Activated T-cell treated with anti-CD3 and anti-CD28 coated beads, Interleukin-2, amount 50 U/mL, for 48 hours (primary cell): ENCODE measurements at regions not wholly inside any gene's neighbourhood (a gene's known extent, or its start where the extent isn't known, plus 50 kb on each side); places are given as distances from the start of the nearest gene placed in this dataset.
"Not testable (repeated sequence)": the region's sequence is repeated elsewhere in the genome, so short reads cannot be mapped to it uniquely, and the experiment has no call there.

Source experiments
- DNase-seq, 2 experiments: peaks; one replicate each; pipeline ENCODE4 v3.0.0-alpha.2; 2020

DNA sequence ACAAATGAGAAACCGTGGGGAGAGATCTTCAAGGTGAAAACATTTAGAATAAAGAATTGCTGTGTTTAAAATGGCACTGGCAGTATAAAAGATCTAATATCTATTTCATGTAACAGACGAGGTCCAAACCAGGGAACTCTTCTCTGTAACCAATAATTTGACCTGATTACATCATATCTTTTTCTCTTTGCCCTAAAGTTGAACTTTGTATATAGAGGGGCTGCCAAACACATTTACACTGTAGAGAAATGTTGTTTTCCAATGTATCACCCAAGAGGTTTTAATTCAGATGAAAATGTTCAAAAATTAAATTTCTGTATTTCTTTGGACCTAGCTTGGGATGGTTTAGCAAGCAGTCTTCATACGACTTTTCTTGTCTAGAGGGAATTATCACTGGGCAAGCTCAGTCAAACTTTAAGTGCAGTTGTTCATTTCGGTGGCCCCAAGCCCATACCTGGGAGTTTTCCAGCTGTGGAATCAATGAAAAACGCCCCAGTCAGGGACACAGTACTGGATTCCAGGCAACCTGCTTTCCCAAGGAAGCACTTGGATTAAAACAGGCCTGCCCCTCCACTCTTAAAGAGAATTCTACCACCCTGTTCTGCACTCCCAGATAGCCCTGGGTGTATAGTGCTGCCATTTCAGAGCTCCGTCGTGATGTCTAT lies 208.5 kb upstream of the FN1 start:
- no peak for DNase-seq

DNA sequence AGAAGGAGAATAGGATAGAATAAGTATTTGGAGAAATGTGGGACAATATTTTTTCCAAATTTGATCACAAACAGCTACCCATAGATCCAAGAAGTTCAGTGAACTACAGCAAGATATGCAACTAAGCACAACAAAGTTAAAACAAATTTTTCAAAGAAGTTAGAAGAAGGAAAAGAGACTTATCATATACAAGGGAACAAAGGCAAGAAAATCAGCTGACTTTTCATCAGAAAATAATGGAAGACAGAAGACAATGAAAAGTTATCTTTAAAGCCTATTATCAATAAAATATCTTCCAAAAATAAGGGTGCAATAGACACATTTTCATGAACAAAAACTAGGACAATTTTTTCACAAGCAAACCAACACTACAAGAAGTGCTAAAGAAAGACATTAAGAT lies 202.8 kb upstream of the FN1 start:
- DNase-seq = no peak

DNA sequence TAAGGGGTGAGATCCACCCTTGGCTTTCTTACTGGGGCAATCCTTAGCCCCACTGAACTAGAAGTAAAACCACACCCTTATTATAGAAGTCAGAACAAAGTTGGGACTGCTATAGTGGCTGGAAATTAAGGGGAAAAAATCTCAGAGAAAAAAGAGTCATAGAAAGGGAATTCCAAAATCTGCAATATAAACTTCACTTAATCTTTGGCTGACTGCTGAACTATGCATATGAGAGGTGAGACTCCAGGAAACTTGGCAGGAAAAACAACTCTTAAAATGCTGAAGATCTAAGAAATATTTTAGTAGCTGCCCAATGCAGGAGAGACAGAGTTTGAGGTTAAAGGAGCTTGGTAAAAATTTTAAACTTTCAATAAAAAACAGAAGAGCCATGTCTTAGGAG lies 201.8 kb upstream of the FN1 start:
- no peak for DNase-seq

DNA sequence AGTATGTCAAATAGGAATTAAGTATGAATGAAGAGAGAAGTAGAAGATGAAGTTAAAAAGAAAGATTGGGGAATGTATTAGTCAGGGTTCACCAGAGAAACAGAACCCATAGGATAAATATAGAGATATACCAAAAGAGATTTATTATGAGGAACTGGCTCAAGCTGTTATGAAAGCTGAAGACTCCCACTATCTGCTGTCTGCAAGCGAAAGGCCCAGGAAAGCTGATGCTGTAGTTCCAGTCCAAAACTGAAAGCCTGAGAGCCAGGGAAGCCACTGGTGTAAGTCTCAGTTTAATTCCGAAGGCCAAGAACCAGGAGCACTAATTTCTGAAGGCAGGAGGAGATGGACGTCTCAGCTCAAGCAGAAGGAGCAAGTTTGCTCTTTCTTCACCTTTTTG lies 200.9 kb upstream of the FN1 start:
- no peak for DNase-seq

DNA sequence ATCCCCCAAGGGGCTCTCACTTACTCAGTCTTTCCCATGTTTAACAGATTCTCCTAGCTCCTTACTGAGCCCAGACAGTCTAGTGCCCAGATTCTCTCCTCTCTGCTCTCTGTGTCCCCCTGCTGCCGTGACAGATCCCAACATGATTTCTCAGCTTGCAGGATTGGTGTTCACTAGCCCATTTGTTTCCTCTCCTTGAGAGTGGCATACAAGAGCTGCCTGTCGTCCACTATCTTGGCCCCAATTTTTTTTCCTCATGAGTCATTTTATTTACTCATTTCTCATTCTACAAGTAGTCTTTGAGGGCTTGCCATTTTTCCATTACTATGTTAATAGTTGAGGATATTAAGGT lies 199.9 kb upstream of the FN1 start:
- DNase-seq = no peak

DNA sequence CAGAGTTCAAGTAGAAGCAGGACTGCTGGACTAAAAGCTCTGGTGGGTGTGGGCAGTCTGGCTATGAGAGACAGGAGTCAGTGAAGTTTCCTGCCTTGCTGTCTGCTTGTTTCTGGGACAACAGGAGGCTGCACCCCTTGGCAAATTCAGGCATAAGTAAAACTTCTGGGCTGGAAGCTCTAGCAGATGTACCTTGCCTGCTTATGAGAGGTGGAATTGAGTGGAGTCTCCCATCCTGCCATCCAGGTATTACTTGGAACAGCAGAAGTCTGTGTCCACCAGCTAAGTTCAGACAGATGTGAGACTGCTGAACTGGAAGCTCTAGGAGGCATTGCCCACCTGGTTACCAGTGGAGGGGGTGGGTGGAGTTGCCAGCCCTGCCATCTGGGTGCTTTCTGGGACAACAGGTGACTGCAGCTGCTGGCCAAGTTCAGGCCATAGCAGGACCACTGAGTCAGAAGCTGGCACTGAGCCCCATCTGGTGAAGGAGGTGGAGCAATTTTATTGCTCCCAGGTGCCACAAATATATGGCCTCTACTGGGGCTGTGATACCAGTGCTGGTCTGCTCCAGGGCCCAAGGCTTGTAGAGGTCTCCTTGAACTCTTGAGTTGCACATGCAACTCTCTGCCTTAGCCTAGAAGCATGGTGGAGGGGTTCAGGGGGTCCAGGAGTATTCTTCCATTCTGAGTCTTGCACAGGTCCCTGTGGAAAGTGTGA lies 199.4 kb upstream of the FN1 start:
- no peak for DNase-seq

DNA sequence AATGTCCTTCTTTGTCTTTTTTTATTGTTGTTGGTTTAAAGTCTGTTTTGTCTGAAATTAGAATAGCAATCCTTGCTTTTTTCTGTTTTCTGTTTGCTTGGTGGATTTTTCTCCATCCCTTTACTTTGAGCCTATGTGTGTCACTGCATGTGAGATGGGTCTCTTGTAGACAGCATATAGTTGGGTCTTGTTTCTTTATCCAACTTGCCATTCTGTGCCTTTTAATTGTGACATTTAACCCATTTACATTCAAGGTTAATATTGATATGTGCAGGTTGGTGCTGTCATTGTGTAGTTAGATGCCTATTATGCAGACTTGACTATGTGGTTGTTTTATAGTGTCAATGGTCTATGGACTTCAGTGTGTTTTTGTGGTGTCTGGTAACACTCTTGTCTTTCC lies 197.5 kb upstream of the FN1 start:
- DNase-seq = no peak

DNA sequence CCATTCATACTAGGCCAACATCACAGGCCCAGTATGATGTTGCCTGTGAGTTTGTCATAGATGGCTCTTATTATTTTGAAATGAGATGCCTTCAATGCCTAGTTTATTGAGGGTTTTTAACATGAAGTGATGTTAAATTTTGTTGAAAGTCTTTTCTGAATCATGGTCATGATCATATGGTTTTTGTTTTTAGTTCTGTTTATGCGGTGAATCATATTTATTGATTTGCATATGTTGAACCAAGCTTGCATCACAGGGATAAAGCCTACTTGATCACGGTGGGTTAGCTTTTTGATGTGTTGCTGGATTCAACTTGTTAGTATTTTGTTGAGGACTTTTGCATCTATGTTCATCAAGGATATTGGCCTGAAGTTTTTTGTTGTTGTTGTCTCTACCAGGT lies 195.8 kb upstream of the FN1 start:
- no peak for DNase-seq

DNA sequence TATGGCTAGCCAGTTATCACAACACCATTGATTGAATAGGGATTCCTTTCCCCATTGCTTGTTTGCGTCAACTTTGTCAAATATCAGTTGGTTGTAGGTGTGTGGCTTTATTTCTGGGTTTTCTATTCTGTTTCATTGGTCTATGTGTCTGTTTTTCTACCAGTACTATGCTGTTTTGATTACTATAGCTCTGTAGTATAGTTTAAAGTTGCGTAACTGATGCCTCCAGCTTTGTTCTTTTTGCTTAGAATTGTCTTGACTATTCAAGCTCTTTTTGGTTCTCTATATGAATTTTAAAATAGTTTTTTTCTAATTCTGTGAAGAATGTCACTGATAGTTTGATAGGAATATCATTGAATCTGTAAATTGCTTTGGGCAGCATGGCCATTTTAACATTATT lies 194.9 kb upstream of the FN1 start:
- DNase-seq = not testable (repeated sequence)

DNA sequence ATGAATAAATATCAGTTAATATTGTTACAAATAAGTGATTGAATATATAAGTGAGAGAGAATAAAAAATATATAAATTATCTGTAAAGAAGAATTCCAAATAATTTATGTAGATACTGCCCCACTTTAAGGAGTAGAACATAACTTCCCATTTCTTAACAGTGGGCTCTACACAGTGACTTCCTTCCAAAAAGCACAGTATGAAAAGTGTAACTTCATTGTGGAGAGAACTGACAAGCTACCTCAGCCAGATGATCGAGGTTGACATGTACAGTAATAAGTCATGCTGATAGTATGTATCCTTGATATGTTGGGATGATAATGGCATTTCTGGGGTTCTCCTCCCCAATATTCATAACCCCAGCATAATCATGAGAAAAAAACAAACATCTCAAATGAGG lies 191.9 kb upstream of the FN1 start:
- DNase-seq = no peak

DNA sequence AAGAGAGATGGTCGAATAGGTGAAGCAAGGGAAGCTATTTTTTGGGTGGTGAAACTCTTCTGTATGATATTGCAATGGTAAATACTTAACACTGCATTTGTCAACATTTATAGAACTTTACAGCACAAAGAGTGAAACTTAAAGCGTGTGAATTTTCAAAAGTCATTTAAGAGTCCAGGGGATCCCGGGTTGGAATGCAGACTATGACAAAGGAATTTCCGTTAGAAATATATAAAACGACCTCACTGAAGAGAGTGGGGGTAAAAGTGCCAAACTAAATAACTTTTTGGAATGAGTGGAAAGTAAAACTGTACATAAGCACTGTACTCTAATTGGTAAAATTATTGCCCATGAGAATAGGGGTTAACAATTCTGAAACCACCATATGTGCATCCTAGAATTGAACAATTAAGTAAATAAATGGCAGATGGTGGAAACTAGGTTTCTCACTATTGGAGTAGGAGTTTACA lies 191.0 kb upstream of the FN1 start:
- DNase-seq = no peak

DNA sequence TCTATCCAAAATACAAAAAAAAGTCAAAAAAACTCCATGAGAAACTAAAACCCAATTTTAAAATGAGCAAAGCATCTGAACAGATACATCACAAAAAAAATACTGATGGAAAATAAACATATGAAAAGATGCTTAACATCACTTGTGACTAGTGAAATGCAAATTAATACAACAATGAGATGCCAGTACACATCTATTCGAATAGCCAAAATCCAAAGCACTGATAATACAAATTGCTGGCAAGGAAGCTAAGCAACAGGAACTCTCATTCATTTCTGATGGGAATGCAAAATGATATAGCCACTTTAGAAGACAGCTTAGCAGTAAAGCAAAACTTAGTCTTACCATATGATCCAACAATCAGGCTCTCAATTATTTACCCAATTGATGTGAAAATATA lies 190.2 kb upstream of the FN1 start:
- DNase-seq = no peak

DNA sequence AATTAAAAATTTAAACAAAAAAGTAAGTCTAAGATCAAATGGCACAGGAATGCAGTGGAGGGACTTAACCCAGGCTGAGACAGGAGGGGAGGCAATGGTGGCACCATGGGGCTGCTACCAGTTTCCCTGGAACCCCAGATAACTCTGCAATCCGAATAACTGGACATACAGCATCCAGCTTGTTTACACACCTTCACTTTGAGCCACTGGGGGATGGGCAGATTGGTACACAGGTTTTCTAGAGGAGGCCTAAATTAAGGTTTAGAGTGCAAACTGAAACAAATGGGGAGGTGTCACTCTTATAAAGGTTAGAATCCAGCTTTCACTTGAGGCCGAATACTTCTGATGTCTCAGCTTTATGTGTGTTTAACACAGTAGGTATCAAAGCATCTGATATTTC lies 189.3 kb upstream of the FN1 start:
- DNase-seq = no peak

DNA sequence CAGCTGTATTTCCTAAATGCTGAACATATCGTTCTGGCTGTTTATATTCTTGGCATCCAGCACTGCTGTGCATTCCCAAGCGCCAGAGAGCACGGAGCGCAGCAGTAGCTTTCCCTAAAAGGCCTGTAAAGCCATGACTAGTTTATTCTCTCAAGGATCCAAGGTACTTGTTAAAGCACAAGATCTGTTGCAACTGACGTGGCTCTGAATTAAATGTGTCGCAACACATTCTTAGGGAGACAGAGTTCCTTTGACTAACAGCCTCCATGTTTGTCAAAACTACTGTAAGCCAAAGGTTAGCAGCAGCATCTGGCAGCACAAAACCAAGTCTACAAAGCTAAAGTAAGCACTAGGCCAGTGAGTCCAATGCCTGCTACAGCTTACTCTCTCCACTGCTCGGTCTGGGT lies 188.6 kb upstream of the FN1 start:
- DNase-seq = no peak

DNA sequence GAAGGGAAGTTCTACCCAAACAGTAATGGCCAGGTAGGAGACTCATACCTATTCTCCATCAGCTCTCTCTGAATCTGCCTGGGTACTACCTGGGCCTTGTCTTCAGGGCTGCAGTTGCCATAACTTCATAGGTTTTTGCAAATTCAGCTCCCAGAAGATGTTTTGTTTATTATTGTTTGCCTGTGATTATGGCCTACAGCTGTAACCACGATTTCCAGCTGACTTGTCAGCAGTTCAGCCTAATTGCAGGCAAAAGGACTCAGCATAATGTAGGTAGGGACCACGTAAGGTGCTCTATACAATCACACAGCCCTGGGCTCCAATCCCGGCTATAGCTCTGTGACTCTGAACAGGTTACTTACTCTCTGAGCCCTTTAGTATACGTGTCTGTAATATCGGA lies 187.0 kb upstream of the FN1 start:
- no peak for DNase-seq

DNA sequence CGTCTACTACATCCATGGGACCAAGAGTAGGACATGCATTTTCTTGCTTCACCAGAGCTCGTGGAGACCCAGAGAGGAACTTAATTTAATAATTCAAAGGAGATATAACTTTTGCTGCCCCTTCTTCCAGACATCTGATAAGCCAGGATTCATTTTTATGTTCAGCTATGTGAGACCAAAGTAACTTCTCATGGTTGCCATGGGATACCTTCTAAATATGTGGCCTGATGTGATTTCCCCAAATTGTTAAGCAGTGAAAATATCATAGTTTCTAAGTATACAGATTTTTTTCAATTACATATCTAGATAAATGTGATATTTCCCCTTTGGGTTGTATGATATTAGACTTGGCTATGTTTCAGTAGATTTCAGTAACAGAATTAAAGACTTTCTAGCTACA lies 185.5 kb upstream of the FN1 start:
- DNase-seq = no peak

DNA sequence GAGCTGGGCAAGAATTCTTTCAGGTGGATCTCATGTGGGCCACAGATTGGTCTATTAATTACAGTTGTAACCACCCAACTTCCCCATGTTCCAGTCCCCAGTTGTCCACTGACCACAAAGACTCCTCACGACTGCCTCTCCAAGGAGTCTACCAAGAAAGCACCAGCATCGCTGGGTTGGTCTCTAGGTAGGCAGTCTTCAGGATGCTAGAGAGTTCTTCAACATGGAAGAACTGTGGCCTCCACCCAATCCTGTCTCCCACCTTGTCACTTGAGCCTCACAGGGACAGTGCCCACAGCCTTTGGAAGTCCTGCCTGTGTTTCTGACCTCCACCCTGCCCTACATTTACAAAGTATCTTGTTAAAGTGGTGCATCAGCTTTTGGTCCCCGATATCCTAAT lies 184.7 kb upstream of the FN1 start:
- DNase-seq = no peak

DNA sequence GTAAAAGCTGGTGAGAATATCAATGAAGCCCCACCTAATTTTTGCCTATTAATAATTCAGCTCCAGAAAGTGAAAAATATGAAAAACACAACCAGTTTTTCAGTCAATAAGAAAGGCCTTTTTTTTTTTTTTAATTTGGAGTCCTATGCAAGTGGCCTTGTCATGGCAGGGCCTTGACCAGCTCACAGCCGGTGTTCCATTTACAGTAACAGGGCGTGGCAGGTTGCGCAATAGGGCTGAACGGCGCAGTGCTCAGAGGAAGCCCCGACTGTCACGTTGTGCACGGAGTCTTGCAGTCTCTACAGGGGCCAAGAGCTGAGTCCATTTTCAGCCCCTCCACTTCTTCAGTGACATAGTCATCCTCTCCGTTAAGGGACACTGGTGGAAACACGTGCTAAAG lies 184.1 kb upstream of the FN1 start:
- no peak for DNase-seq

DNA sequence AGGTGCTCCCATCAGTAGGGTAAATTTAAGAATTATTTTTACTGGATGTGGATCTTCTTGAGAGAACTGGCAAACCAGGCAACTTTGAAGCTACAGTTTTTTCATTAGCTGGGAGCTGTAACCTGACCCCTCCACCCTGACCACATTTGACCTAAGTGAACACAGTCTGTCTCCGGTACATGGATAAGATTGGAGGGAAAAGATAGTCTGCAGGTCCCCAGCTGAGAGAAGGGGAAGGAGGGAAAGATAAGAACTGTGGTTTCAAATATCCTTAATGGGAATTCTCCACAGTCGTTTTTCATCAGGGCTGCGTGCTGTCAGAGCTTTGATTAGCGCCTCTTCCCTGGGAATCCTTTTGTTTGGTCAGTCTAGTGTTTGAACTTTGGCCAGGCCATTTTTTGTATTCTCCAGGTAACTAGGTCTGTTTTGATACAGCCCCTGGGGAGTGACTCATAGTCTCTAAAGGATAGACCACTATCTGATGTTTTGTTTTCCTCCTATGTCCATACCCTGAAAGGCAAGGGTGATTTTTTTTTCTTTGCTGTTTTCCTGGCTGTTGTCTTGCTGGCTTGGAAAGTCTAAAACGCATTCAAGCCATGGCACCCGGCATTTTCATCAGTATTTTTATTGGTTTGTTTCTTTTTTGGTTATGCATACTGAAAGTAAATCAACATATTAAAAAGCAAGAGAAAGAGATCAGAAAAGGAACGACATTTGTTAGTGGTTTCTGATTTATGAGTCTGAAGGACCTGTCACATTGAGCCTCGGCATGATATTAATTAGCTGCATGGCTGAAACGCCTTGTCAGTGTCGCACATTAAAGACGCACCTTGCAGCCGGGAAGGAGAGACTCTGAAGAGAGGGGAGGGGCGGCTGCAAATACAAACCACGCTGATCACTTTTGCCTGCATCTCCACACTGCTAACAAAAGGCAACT lies 183.4 kb upstream of the FN1 start:
- no peak for DNase-seq

DNA sequence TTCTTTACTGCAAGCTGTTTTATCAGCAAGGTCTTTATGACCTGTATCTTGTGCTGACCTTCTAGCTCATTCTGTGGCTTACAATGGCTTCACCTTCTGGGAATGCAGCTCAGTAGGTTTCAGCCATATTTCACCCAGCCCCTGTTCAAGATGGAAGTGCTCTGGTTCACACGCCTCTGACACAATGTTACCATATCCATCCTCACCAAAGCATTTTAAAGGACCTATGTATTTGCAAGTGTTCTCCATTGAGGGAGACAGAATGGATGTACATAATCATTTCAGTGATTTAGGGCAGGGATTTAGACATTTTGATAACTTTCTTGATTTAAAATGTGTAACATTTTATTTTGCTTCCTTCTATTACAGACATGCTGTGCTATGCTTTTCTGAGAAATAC lies 182.3 kb upstream of the FN1 start:
- DNase-seq = no peak

DNA sequence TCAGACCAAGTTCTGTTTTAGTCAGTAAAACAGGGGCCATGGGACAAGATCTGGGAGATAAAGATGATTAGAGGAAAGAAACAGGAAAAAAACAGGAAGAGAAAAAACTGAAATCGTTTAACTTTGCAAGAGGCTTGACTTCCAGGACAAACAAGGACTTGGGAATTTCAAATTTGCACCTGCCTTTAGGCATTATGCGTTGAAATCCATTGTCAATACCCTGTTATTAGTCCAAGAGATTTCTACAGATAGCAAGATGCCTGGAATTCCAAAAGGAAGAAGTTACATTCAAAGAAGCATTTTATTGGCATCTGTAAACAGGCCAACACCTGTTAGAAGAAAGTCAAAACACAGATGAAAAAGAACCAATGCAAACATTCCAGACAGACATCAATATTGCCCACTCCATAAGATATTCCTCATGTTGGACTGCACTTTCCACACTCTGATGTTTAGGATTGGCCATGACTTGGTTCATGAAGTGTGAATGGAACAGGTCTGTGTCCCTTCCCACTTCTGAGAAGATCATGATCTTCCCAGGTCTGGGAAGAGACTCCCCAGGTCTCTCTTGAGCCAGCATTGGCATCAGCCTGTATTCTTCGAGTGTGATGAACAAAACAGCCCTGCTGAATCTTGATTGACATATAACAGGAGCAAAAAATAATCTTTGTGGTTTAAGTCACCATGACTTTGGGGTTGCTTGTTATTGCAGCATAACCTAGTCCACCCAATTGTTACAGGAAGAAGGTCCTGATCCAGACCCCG lies 181.4 kb upstream of the FN1 start:
- DNase-seq = no peak

DNA sequence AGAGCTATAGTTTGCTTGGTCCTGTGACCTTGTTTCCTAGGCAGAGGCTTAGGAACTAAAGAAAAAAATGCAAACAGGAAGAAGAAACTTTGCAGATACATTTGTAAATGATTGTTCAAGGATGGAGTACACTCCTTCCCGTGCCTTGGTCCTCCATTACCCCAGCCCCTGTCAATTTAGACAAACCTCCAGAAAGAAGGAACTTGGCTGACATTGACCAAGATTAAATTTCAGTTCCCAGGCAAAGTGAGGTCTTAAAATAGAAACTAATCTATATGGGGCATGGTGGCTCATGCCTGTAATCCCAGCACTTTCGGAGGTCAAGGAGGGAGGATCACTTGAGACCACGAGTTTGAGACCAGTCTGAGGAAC lies 179.9 kb upstream of the FN1 start:
- DNase-seq = no peak
